Thyroid gland (tissue), 4 donors: ENCODE measurements at regions not wholly inside any gene's neighbourhood (a gene's known extent, or its start where the extent isn't known, plus 50 kb on each side); places are given as distances from the start of the nearest gene placed in this dataset.

Experiments used
- CTCF ChIP-seq, 6 experiments: fragments of 200-600 bp in 3 of 6; fragments of 450-650 bp in 3 of 6; sonication (generic) in 3 of 6; IDR thresholded peaks; one replicate each; pipeline ENCODE4 v1.5.1; 2016 to 2019; ENCODE audit warnings: antibody characterized with exemption in 6 of 6, mild to moderate bottlenecking in 2 of 6, inconsistent platforms in 1 of 6, moderate library complexity in 1 of 6
- POLR2A ChIP-seq, 2 donors: fragments of 450-650 bp; IDR thresholded peaks; one replicate each; pipeline ENCODE4 v1.6.1; 2017; ENCODE audit warnings: antibody characterized with exemption in 2 of 2, mild to moderate bottlenecking in 2 of 2, moderate library complexity in 1 of 2

GRCh38 chr18:38565513-38565912, 999.9 kb upstream of the CELF4 start:
- no peak for TF ChIP-seq CTCF (IDR thresholded peaks at IDR 0.05)
- TF ChIP-seq POLR2A (IDR thresholded peaks at IDR 0.05) = no peak
